ENCODE measurements at regions not wholly inside any gene's neighbourhood (a gene's known extent, or its start where the extent isn't known, plus 50 kb on each side); places are given as distances from the start of the nearest gene placed in this dataset.

- no peaks in the 10 kb centered on the region for H3K27me3 Mint-ChIP-seq
- TF ChIP-seq CTCF (conservative IDR thresholded peaks at IDR 0.05), result no peak
- H3K27ac Mint-ChIP-seq, result no peak overlapping the region
- H3K36me3 Mint-ChIP-seq, result no peaks in the 10 kb centered on the region
- H3K9me3 Mint-ChIP-seq, result no peaks in the 10 kb centered on the region
- no peak for DNase-seq (ENCODE audit: extremely low spot score, unreplicated experiment)
- no peaks in the 10 kb centered on the region for H3K4me1 Mint-ChIP-seq (ENCODE audit: unreplicated experiment)
- no peak overlapping the region for H3K4me3 Mint-ChIP-seq
Measured at GRCh38 chr3:144431134-144431533, 459.5 kb downstream of the DIPK2A start.

- DNase-seq (ENCODE audit: extremely low spot score, unreplicated experiment), result no peak
- no peaks in the 10 kb centered on the region for H3K9me3 Mint-ChIP-seq
- no peak overlapping the region for H3K27ac Mint-ChIP-seq
- no peak for TF ChIP-seq CTCF (conservative IDR thresholded peaks at IDR 0.05)
- H3K4me1 Mint-ChIP-seq (ENCODE audit: unreplicated experiment), result no peaks in the 10 kb centered on the region
- H3K27me3 Mint-ChIP-seq, result no peaks in the 10 kb centered on the region
- no peak overlapping the region for H3K4me3 Mint-ChIP-seq
- H3K36me3 Mint-ChIP-seq, result no peaks in the 10 kb centered on the region
Measured at GRCh38 chr3:144433006-144433405, 461.4 kb downstream of the DIPK2A start.

GRCh38 chr3:144437989-144438388 lies 466.4 kb downstream of the DIPK2A start:
- H3K36me3 Mint-ChIP-seq, result no peaks in the 10 kb centered on the region
- no peak for DNase-seq (ENCODE audit: extremely low spot score, unreplicated experiment)
- no peak for TF ChIP-seq CTCF (conservative IDR thresholded peaks at IDR 0.05)

GRCh38 chr3:144444061-144444460 lies 472.4 kb downstream of the DIPK2A start:
- no peaks in the 10 kb centered on the region for H3K36me3 Mint-ChIP-seq
- no peak overlapping the region for H3K27ac Mint-ChIP-seq
- no peaks in the 10 kb centered on the region for H3K4me1 Mint-ChIP-seq (ENCODE audit: unreplicated experiment)
- H3K9me3 Mint-ChIP-seq, result no peaks in the 10 kb centered on the region
- TF ChIP-seq CTCF (conservative IDR thresholded peaks at IDR 0.05), result no peak
- no peak for DNase-seq (ENCODE audit: extremely low spot score, unreplicated experiment)
- H3K27me3 Mint-ChIP-seq, result no peaks in the 10 kb centered on the region
- no peak overlapping the region for H3K4me3 Mint-ChIP-seq

More at GRCh38 chr3:144437989-144438388, 466.4 kb downstream of the DIPK2A start:
- H3K27me3 Mint-ChIP-seq, result no peaks in the 10 kb centered on the region
- H3K27ac Mint-ChIP-seq, result no peak overlapping the region
- no peak overlapping the region for H3K4me3 Mint-ChIP-seq
- no peaks in the 10 kb centered on the region for H3K9me3 Mint-ChIP-seq
- no peaks in the 10 kb centered on the region for H3K4me1 Mint-ChIP-seq (ENCODE audit: unreplicated experiment)

- no peaks in the 10 kb centered on the region for H3K4me1 Mint-ChIP-seq (ENCODE audit: unreplicated experiment)
Measured at GRCh38 chr3:144444546-144444945, 472.9 kb downstream of the DIPK2A start.

More at GRCh38 chr3:144444546-144444945, 472.9 kb downstream of the DIPK2A start:
- Mint-ChIP-seq H3K36me3 (no peaks in the 10 kb centered on the region), H3K9me3 (no peaks in the 10 kb centered on the region), H3K27me3 (no peaks in the 10 kb centered on the region), H3K27ac (no peak overlapping the region), H3K4me3 (no peak overlapping the region)
- TF ChIP-seq CTCF (conservative IDR thresholded peaks at IDR 0.05), result no peak
- DNase-seq (ENCODE audit: extremely low spot score, unreplicated experiment), result no peak
